H1 (cell line): ENCODE measurements at regions not wholly inside any gene's neighbourhood (a gene's known extent, or its start where the extent isn't known, plus 50 kb on each side); places are given as distances from the start of the nearest gene placed in this dataset.

Source experiments
- CTCF ChIA-PET: fragments of 300-600 bp; sonication (Branson Sonifier 250); formaldehyde crosslinking; loops from one replicate; lab custom pipeline; 2021; ENCODE audit not compliant: partially characterized antibody; lab: Charles Lee
- POLR2A ChIA-PET: fragments of 300-600 bp; sonication (Branson Sonifier 250); formaldehyde crosslinking; loops from one replicate; lab custom pipeline; 2021; ENCODE audit warnings: inconsistent platforms; ENCODE audit not compliant: partially characterized antibody; lab: Charles Lee
- DNase-seq, 2 experiments: peaks; one replicate each; pipeline versions ENCODE4 v3.0.0 to v3.0.0-alpha.2; 2010 to 2022; ENCODE audit warnings: low spot score in 2 of 2, low read depth in 1 of 2, mixed read lengths in 1 of 2
- FAIRE-seq: peaks from 2 replicates; lab custom pipeline; 2011; peaks lifted over from hg19 to GRCh38; lab: Jason Lieb, UNC
- H2AFZ ChIP-seq: 2 replicates; pipeline ENCODE4 v1.8.1; 2012; ENCODE audit warnings: low read length, inconsistent platforms
- H2AK5ac ChIP-seq: 2 replicates; pipeline ENCODE4 v1.6.1; 2013; ENCODE audit warnings: low read depth, low read length
- H2BK120ac ChIP-seq: replicated peaks from 2 replicates; pipeline ENCODE3; 2013; ENCODE audit warnings: low read depth, low read length, inconsistent platforms
- H2BK12ac ChIP-seq: 2 replicates; pipeline ENCODE4 v1.6.1; 2013; ENCODE audit warnings: low read depth, low read length
- H2BK15ac ChIP-seq: 2 replicates; pipeline ENCODE4 v1.6.1; 2013; ENCODE audit warnings: low read length
- H2BK20ac ChIP-seq: 2 replicates; pipeline ENCODE4 v1.6.1; 2013; ENCODE audit warnings: low read length
- H2BK5ac ChIP-seq: 2 replicates; pipeline ENCODE4 v1.6.1; 2013; ENCODE audit warnings: low read depth, low read length
- H3K14ac ChIP-seq: 2 replicates; pipeline ENCODE4 v1.6.1; 2013; ENCODE audit warnings: inconsistent platforms; ENCODE audit not compliant: insufficient read length
- H3K18ac ChIP-seq: 2 replicates; pipeline ENCODE4 v1.6.1; 2013; ENCODE audit warnings: low read length; ENCODE audit errors: extremely low read depth
- H3K23ac ChIP-seq: 2 replicates; pipeline ENCODE4 v1.6.1; 2013; ENCODE audit warnings: inconsistent platforms; ENCODE audit not compliant: insufficient read length
- H3K23me2 ChIP-seq: 2 replicates; pipeline ENCODE4 v1.6.1; 2013; ENCODE audit warnings: low read depth, low read length
- H3K27ac ChIP-seq: 2 replicates; pipeline ENCODE4 v1.6.1; 2011; ENCODE audit warnings: low read depth, low read length, inconsistent platforms
- H3K27me3 ChIP-seq, 4 experiments: replicated peaks in 1 of 4; 1 replicate in 1 of 4; 2 replicates in 3 of 4; pipeline versions ENCODE4 v1.6.1 to v1.8.1; 2011 to 2013; ENCODE audit warnings: low read length in 3 of 4, mild to moderate bottlenecking in 3 of 4, inconsistent platforms in 2 of 4, mixed read lengths in 2 of 4, moderate library complexity in 1 of 4; ENCODE audit not compliant: control insufficient read depth in 3 of 4, insufficient read depth in 3 of 4; ENCODE audit errors: extremely low read depth in 1 of 4
- H3K36me3 ChIP-seq, 4 experiments: 2 replicates each; pipeline versions ENCODE4 v1.6.1 to v1.8.1; 2011 to 2013; ENCODE audit warnings: mild to moderate bottlenecking in 4 of 4, low read length in 3 of 4, moderate library complexity in 2 of 4, control low read depth in 1 of 4, inconsistent platforms in 1 of 4; ENCODE audit not compliant: insufficient read depth in 4 of 4, control insufficient read depth in 2 of 4
- H3K4ac ChIP-seq: replicated peaks from 2 replicates; pipeline ENCODE3; 2013; ENCODE audit warnings: low read length, low read depth, mixed read lengths, inconsistent platforms; ENCODE audit not compliant: insufficient read length
- H3K4me1 ChIP-seq, 4 experiments: replicated peaks in 1 of 4; 1 replicate in 1 of 4; 2 replicates in 3 of 4; pipeline versions ENCODE4 v1.6.1 to v1.8.1; 2011 to 2013; ENCODE audit warnings: low read length in 3 of 4, inconsistent platforms in 2 of 4, mixed read lengths in 1 of 4; ENCODE audit not compliant: insufficient read depth in 4 of 4, control insufficient read depth in 3 of 4
- H3K4me2 ChIP-seq, 2 experiments: 2 replicates each; pipeline versions ENCODE4 v1.6.1 to v1.8.1; 2011 to 2013; ENCODE audit warnings: low read depth in 2 of 2, low read length in 2 of 2, control low read depth in 1 of 2, inconsistent platforms in 1 of 2, mild to moderate bottlenecking in 1 of 2; ENCODE audit not compliant: insufficient read depth in 1 of 2
- H3K4me3 ChIP-seq, 4 experiments: fragments of 200-600, 300-600 bp in 1 of 4; sonication (generic), shearing (Covaris generic), sonication (Bioruptor Twin) in 1 of 4; 2 replicates each; pipeline versions ENCODE4 v1.5.1 to v1.8.1; 2011 to 2016; ENCODE audit warnings: low read length in 4 of 4, low read depth in 3 of 4, control low read depth in 2 of 4, inconsistent platforms in 2 of 4, mild to moderate bottlenecking in 2 of 4, mixed read lengths in 1 of 4, moderate library complexity in 1 of 4; ENCODE audit not compliant: insufficient read depth in 2 of 4; ENCODE audit errors: extremely low read depth in 1 of 4
- H3K56ac ChIP-seq: replicated peaks from 2 replicates; pipeline ENCODE3; 2013; ENCODE audit warnings: low read depth, mild to moderate bottlenecking, mixed read lengths, low read length, inconsistent platforms; ENCODE audit not compliant: insufficient read length
- H3K79me1 ChIP-seq: 2 replicates; pipeline ENCODE4 v1.6.1; 2013; ENCODE audit warnings: low read depth, low read length, control low read depth
- H3K79me2 ChIP-seq, 2 experiments: 2 replicates each; pipeline versions ENCODE4 v1.6.1 to v1.8.1; 2012 to 2013; ENCODE audit warnings: low read length in 2 of 2, mild to moderate bottlenecking in 2 of 2, inconsistent platforms in 1 of 2; ENCODE audit not compliant: insufficient read depth in 2 of 2, control insufficient read depth in 1 of 2
- H3K9ac ChIP-seq, 4 experiments: replicated peaks in 1 of 4; 1 replicate in 1 of 4; 2 replicates in 3 of 4; pipeline versions ENCODE4 v1.6.1 to v1.8.1; 2011 to 2013; ENCODE audit warnings: low read depth in 3 of 4, low read length in 3 of 4, control low read depth in 2 of 4, mild to moderate bottlenecking in 2 of 4, moderate library complexity in 2 of 4, inconsistent platforms in 1 of 4; ENCODE audit errors: extremely low read depth in 1 of 4
- H3K9me3 ChIP-seq, 2 experiments: 2 replicates each; pipeline versions ENCODE4 v1.6.1 to v1.8.1; 2012 to 2013; ENCODE audit warnings: mild to moderate bottlenecking in 2 of 2, moderate library complexity in 2 of 2, control low read depth in 1 of 2, inconsistent platforms in 1 of 2, low read depth in 1 of 2, low read length in 1 of 2, mixed read lengths in 1 of 2; ENCODE audit not compliant: insufficient read depth in 2 of 2
- H4K20me1 ChIP-seq, 2 experiments: replicated peaks in 1 of 2; 2 replicates each; pipeline versions ENCODE3 to v1.8.1; 2011 to 2013; ENCODE audit warnings: inconsistent platforms in 2 of 2, low read length in 2 of 2, mild to moderate bottlenecking in 1 of 2; ENCODE audit not compliant: insufficient read depth in 2 of 2, control insufficient read depth in 1 of 2
- H4K5ac ChIP-seq: 2 replicates; pipeline ENCODE4 v1.6.1; 2013; ENCODE audit warnings: low read length, low read depth, mixed read lengths, inconsistent platforms; ENCODE audit not compliant: insufficient read length
- H4K8ac ChIP-seq: 2 replicates; pipeline ENCODE4 v1.8.0; 2013; ENCODE audit warnings: mild to moderate bottlenecking, moderate library complexity, low read length, inconsistent platforms; ENCODE audit not compliant: insufficient read depth; ENCODE audit errors: extremely low read depth
- H4K91ac ChIP-seq: replicated peaks from 2 replicates; pipeline ENCODE3; 2013; ENCODE audit warnings: low read length, mixed read lengths, inconsistent platforms; ENCODE audit not compliant: insufficient read length
- ASH2L ChIP-seq: fragments of 200-600, 300-600 bp; sonication (generic); IDR thresholded peaks from one replicate; pipeline ENCODE4 v1.7.1; 2017; ENCODE audit warnings: low read length
- CTBP2 ChIP-seq: IDR thresholded peaks from 2 replicates; pipeline ENCODE4 v1.7.0; 2011; ENCODE audit warnings: borderline replicate concordance, mild to moderate bottlenecking, moderate library complexity, mixed read lengths, low read length; ENCODE audit not compliant: insufficient read depth, insufficient read length
- NRF1 ChIP-seq: IDR thresholded peaks from 2 replicates; pipeline ENCODE4 v1.6.1; 2011; ENCODE audit warnings: mild to moderate bottlenecking, low read depth, low read length, improper control_type of control experiment
- POLR2AphosphoS5 ChIP-seq: IDR thresholded peaks from 2 replicates; pipeline ENCODE4 v1.6.1; 2011; ENCODE audit warnings: low read depth, low read length
- RXRA ChIP-seq: IDR thresholded peaks from 2 replicates; pipeline ENCODE4 v1.6.1; 2011; ENCODE audit warnings: low read depth, mild to moderate bottlenecking, low read length, moderate library complexity; ENCODE audit not compliant: insufficient read depth
- TBP ChIP-seq: IDR thresholded peaks from 2 replicates; pipeline ENCODE4 v1.6.1; 2011; ENCODE audit warnings: low read depth, low read length, improper control_type of control experiment
- ZNF274 ChIP-seq: IDR thresholded peaks from 2 replicates; pipeline ENCODE4 v1.7.0; 2012; ENCODE audit warnings: low read length, borderline replicate concordance; ENCODE audit errors: extremely low read depth
- WGBS, 2 experiments: shearing (Covaris generic) in 1 of 2; methylation state at CpG; one replicate each; pipeline versions ENCODE4 v1.1.6 to v1.1.7; 2013 to 2015; ENCODE audit warnings: low lambda C conversion rate in 2 of 2, mixed read lengths in 2 of 2, inconsistent platforms in 1 of 2, low coverage in 1 of 2, missing lambda C conversion rate in 1 of 2; ENCODE audit not compliant: insufficient replicate concordance in 2 of 2, insufficient coverage in 1 of 2, insufficient read length in 1 of 2; ENCODE audit errors: extremely low coverage in 1 of 2, missing lambda C conversion rate in 1 of 2; 5-methylcytosine and 5-hydroxymethylcytosine counted together

DNA sequence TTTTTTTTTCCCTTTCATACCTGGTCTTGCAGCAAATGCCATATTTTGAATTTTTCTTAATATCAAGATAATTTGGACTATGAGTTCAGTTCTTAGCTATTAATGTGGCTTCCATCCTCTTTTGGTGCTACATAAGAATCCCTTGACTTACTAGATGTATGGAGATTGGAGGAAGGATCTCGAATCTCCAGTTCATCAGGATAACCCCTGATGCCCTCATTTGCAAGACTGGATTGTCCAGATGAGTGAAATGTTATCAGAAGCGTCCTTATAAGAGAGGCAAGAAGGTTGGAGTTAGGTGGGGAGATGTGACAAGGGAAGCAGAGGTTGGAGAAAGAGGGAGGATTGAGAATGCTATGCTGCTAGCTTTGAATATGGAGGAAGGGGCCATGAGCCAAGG lies 499.6 kb upstream of the SYNCRIP start:
- H3K23me2 ChIP-seq: no peaks in the 10 kb centered on the region

More for the DNA sequence above, 499.6 kb upstream of the SYNCRIP start:
- Histone ChIP-seq H3K4me2 (no peak overlapping the region), H2BK120ac (no peak overlapping the region), H3K9me3 (0 out of 4 replicates have a peak, but pooled peaks cover 0 to 2% of the 10 kb centered on the region in 2 experiments), H3K4me3 (no peak overlapping the region), H2BK5ac (no peak overlapping the region), H3K18ac (no peak overlapping the region), H3K36me3 (no peaks in the 10 kb centered on the region), H3K14ac (no peak overlapping the region), H2BK20ac (no peak overlapping the region), H3K56ac (no peak overlapping the region), H3K27me3 (no peaks in the 10 kb centered on the region; a peak in 1 of 7 replicates), H3K27ac (no peak overlapping the region), H4K20me1 (no peaks in the 10 kb centered on the region), H4K5ac (no peak overlapping the region), H3K9ac (no peak overlapping the region), H2AK5ac (no peak overlapping the region), H4K8ac (no peak overlapping the region), H2BK15ac (no peak overlapping the region), H4K91ac (no peak overlapping the region), H2BK12ac (no peak overlapping the region), H3K79me1 (no peaks in the 10 kb centered on the region), H2AFZ (no peak overlapping the region), H3K79me2 (no peaks in the 10 kb centered on the region), H3K23ac (no peak overlapping the region), H3K4ac (no peak overlapping the region), H3K4me1 (no peaks in the 10 kb centered on the region)
- 80% methylated on average over 2 of the region's 2 CpGs; no CpG with 5 or more reads in 1 of the 2 experiments for WGBS, 2 experiments
- no peak for FAIRE-seq
- ChIA-PET POLR2A (no interaction called here), CTCF (interaction anchor here (1.3 kb wide), 1 partner anchor 11 kb away, joined by 4 read pairs; no protein-coding TSS in a partner anchor)
- TF ChIP-seq POLR2AphosphoS5: no peak
- no peak for TF ChIP-seq CTBP2
- TF ChIP-seq TBP: no peak
- TF ChIP-seq ZNF274: no peak
- no peak for TF ChIP-seq RXRA
- no peak for TF ChIP-seq ASH2L
- no peak for TF ChIP-seq NRF1
- no peak for DNase-seq
